H9 (cell line): ENCODE measurements at regions not wholly inside any gene's neighbourhood (a gene's known extent, or its start where the extent isn't known, plus 50 kb on each side); places are given as distances from the start of the nearest gene placed in this dataset.

Experiments
- DNase-seq: peaks from one replicate; pipeline ENCODE4 v3.0.0-alpha.2; 2017
- H2AFZ ChIP-seq: one replicate; pipeline ENCODE4 v1.6.1; 2013; ENCODE audit warnings: mild to moderate bottlenecking, low read length, control low read depth, moderate library complexity
- H2AK5ac ChIP-seq: 2 replicates; pipeline ENCODE4 v1.6.1; 2013; ENCODE audit warnings: low read length, control low read depth, mixed read lengths; ENCODE audit not compliant: insufficient read length
- H2BK120ac ChIP-seq: one replicate; pipeline ENCODE4 v1.6.1; 2013; ENCODE audit warnings: low read depth, mild to moderate bottlenecking, low read length, control low read depth, inconsistent platforms; ENCODE audit not compliant: poor library complexity, severe bottlenecking
- H2BK12ac ChIP-seq: 2 replicates; pipeline ENCODE4 v1.6.1; 2013; ENCODE audit warnings: low read length, control low read depth, mixed read lengths, low read depth; ENCODE audit not compliant: insufficient read length
- H2BK15ac ChIP-seq: 2 replicates; pipeline ENCODE4 v1.6.1; 2013; ENCODE audit warnings: low read depth, low read length, control low read depth
- H2BK20ac ChIP-seq: one replicate; pipeline ENCODE4 v1.6.1; 2013; ENCODE audit warnings: low read depth, mild to moderate bottlenecking, low read length, control low read depth, inconsistent platforms; ENCODE audit not compliant: poor library complexity, severe bottlenecking
- H2BK5ac ChIP-seq: 2 replicates; pipeline ENCODE4 v1.6.1; 2013; ENCODE audit warnings: low read length, control low read depth, mixed read lengths; ENCODE audit not compliant: insufficient read length
- H3K14ac ChIP-seq: 2 replicates; pipeline ENCODE4 v1.6.1; 2013; ENCODE audit warnings: low read length, control low read depth; ENCODE audit not compliant: insufficient read depth
- H3K18ac ChIP-seq: 2 replicates; pipeline ENCODE4 v1.6.1; 2013; ENCODE audit warnings: low read depth, mild to moderate bottlenecking, mixed read lengths, low read length, control low read depth; ENCODE audit not compliant: insufficient read length
- H3K23ac ChIP-seq: 2 replicates; pipeline ENCODE4 v1.6.1; 2013; ENCODE audit warnings: low read length, control low read depth, mixed read lengths, low read depth; ENCODE audit not compliant: insufficient read length
- H3K23me2 ChIP-seq: 2 replicates; pipeline ENCODE4 v1.6.1; 2013; ENCODE audit warnings: low read depth, mild to moderate bottlenecking, mixed read lengths, low read length, control low read depth; ENCODE audit not compliant: insufficient read length, poor library complexity, severe bottlenecking
- H3K27ac ChIP-seq: 2 replicates; pipeline ENCODE4 v1.5.1; 2013; ENCODE audit warnings: low read length, control low read depth, mixed read lengths, low read depth; ENCODE audit not compliant: insufficient read length
- H3K27me3 ChIP-seq: 2 replicates; pipeline ENCODE4 v1.6.1; 2013; ENCODE audit warnings: low read length, control low read depth, inconsistent platforms; ENCODE audit not compliant: insufficient read depth
- H3K4ac ChIP-seq: 2 replicates; pipeline ENCODE4 v1.6.1; 2013; ENCODE audit warnings: low read depth, mild to moderate bottlenecking, control low read depth, inconsistent platforms, low read length, moderate library complexity
- H3K4me1 ChIP-seq: 2 replicates; pipeline ENCODE4 v1.6.1; 2013; ENCODE audit warnings: low read length, control low read depth, inconsistent platforms; ENCODE audit not compliant: insufficient read depth
- H3K4me2 ChIP-seq: 2 replicates; pipeline ENCODE4 v1.6.1; 2013; ENCODE audit warnings: low read length, control low read depth, mixed read lengths; ENCODE audit not compliant: insufficient read length, insufficient read depth
- H3K56ac ChIP-seq: 2 replicates; pipeline ENCODE4 v1.6.1; 2013; ENCODE audit warnings: low read depth, mild to moderate bottlenecking, mixed read lengths, low read length, control low read depth; ENCODE audit not compliant: insufficient read length
- H3K79me1 ChIP-seq: 2 replicates; pipeline ENCODE4 v1.6.1; 2013; ENCODE audit warnings: low read depth, mild to moderate bottlenecking, moderate library complexity, low read length, control low read depth, inconsistent platforms; ENCODE audit not compliant: insufficient read depth, poor library complexity, severe bottlenecking
- H3K79me2 ChIP-seq: 2 replicates; pipeline ENCODE4 v1.6.1; 2013; ENCODE audit warnings: low read length, control low read depth, inconsistent platforms; ENCODE audit not compliant: insufficient read depth
- H3K9ac ChIP-seq: 2 replicates; pipeline ENCODE4 v1.6.1; 2013; ENCODE audit warnings: low read length, control low read depth, mixed read lengths; ENCODE audit not compliant: insufficient read length; ENCODE audit errors: extremely low read depth
- H3K9me3 ChIP-seq: one replicate; pipeline ENCODE4 v1.6.1; 2013; ENCODE audit warnings: low read depth, low read length, inconsistent platforms; ENCODE audit not compliant: control insufficient read depth
- H3T11ph ChIP-seq: one replicate; pipeline ENCODE4 v1.6.1; 2013; ENCODE audit warnings: mild to moderate bottlenecking, low read length, control low read depth, inconsistent platforms
- H4K20me1 ChIP-seq: one replicate; pipeline ENCODE4 v1.6.1; 2013; ENCODE audit not compliant: control insufficient read depth, insufficient read length, insufficient read depth
- H4K5ac ChIP-seq: 2 replicates; pipeline ENCODE4 v1.6.1; 2013; ENCODE audit warnings: low read depth, mild to moderate bottlenecking, mixed read lengths, low read length, control low read depth; ENCODE audit not compliant: insufficient read length
- H4K8ac ChIP-seq: replicated peaks from 2 replicates; pipeline ENCODE4 v1.6.1; 2013; ENCODE audit warnings: low read length, control low read depth, mixed read lengths, low read depth; ENCODE audit not compliant: insufficient read length
- H4K91ac ChIP-seq: 2 replicates; pipeline ENCODE4 v1.6.1; 2013; ENCODE audit warnings: low read depth, mild to moderate bottlenecking, moderate library complexity, mixed read lengths, low read length, control low read depth; ENCODE audit not compliant: insufficient read length
- H3K27ac Mint-ChIP-seq, 3 experiments: 2 replicates in 2 of 3; 3 replicates in 1 of 3; pipeline ENCODE4 v1.8.0; 2020 to 2021; ENCODE audit warnings: mixed read lengths in 3 of 3, mild to moderate bottlenecking in 1 of 3, moderate library complexity in 1 of 3
- H3K27me3 Mint-ChIP-seq: 2 replicates; pipeline ENCODE4 v1.8.0; 2021; ENCODE audit warnings: low read depth, mild to moderate bottlenecking, moderate library complexity, mixed read lengths
- H3K36me3 Mint-ChIP-seq, 3 experiments: 2 replicates in 2 of 3; 3 replicates in 1 of 3; pipeline ENCODE4 v1.8.0; 2020 to 2021; ENCODE audit warnings: low read depth in 3 of 3, mixed read lengths in 3 of 3; ENCODE audit not compliant: insufficient read depth in 1 of 3
- H3K4me1 Mint-ChIP-seq, 2 experiments: 2 replicates each; pipeline ENCODE4 v1.8.0; 2020; ENCODE audit warnings: mixed read lengths in 2 of 2
- H3K4me3 Mint-ChIP-seq, 2 experiments: 2 replicates in 1 of 2; 3 replicates in 1 of 2; pipeline ENCODE4 v1.8.0; 2020 to 2021; ENCODE audit warnings: mild to moderate bottlenecking in 2 of 2, mixed read lengths in 2 of 2, moderate library complexity in 1 of 2
- H3K9me3 Mint-ChIP-seq, 2 experiments: 2 replicates in 1 of 2; 3 replicates in 1 of 2; pipeline ENCODE4 v1.8.0; 2020; ENCODE audit warnings: mild to moderate bottlenecking in 2 of 2, mixed read lengths in 2 of 2, moderate library complexity in 1 of 2
- WGBS: extraction: QIAGEN DNeasy Blood & Tissue Kit; methylation state at CpG from one replicate; pipeline ENCODE4 v1.1.7; 2013; ENCODE audit warnings: missing lambda C conversion rate, low lambda C conversion rate, mixed read lengths; ENCODE audit not compliant: insufficient read length; ENCODE audit errors: extremely low coverage; 5-methylcytosine and 5-hydroxymethylcytosine counted together
- TF ChIP-seq, protein P1 (sequence below): fragments of 200-600 bp; sonication (generic); conservative IDR thresholded peaks from 3 replicates; pipeline ENCODE4 v1.8.0; 2021; ENCODE audit warnings: antibody characterized with exemption, mild to moderate bottlenecking

DNA sequence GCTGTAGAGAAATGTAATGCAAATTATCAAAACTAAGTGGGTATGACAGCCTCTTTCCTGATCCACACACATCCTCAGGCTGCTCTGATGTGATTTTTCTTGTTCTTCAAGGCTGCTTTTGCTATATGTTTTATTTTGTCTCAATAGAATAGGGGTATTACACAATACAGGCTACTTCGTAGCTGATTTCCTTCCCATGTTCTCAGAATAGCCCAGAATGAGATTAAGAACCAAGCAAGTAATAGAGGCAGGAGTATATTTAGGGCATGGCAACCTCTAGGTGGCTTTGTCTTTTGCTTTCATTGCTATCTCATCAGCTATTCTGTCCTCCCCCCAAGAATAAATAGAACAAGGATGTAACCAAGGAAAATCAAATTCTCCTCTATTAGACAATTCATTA, 241.8 kb downstream of the ALDH8A1 start:
- no peaks in the 10 kb centered on the region; a peak in 1 of 7 replicates for H3K36me3 Mint-ChIP-seq
- no peak overlapping the region for H2AFZ ChIP-seq
- no peak overlapping the region for H2BK15ac ChIP-seq
- H3K27ac ChIP-seq: no peak overlapping the region
- no peak overlapping the region for H4K5ac ChIP-seq
- no peaks in the 10 kb centered on the region for H4K20me1 ChIP-seq
- no peak overlapping the region for H3K18ac ChIP-seq
- no peaks in the 10 kb centered on the region for H3K27me3 Mint-ChIP-seq
- H3K27ac Mint-ChIP-seq: no peak overlapping the region
- H3K79me1 ChIP-seq: no peaks in the 10 kb centered on the region
- no peak overlapping the region for H3T11ph ChIP-seq
- H2BK12ac ChIP-seq: no peak overlapping the region
- TF ChIP-seq, protein P1, sequence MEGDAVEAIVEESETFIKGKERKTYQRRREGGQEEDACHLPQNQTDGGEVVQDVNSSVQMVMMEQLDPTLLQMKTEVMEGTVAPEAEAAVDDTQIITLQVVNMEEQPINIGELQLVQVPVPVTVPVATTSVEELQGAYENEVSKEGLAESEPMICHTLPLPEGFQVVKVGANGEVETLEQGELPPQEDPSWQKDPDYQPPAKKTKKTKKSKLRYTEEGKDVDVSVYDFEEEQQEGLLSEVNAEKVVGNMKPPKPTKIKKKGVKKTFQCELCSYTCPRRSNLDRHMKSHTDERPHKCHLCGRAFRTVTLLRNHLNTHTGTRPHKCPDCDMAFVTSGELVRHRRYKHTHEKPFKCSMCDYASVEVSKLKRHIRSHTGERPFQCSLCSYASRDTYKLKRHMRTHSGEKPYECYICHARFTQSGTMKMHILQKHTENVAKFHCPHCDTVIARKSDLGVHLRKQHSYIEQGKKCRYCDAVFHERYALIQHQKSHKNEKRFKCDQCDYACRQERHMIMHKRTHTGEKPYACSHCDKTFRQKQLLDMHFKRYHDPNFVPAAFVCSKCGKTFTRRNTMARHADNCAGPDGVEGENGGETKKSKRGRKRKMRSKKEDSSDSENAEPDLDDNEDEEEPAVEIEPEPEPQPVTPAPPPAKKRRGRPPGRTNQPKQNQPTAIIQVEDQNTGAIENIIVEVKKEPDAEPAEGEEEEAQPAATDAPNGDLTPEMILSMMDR: no peak
- no CpG with 5 or more reads among the region's 1 CpG for WGBS
- H2BK20ac ChIP-seq: no peak overlapping the region
- no peaks in the 10 kb centered on the region for H3K23me2 ChIP-seq
- no peaks in the 10 kb centered on the region; the same call in 1 of the 2 replicates for H3K79me2 ChIP-seq
- no peak overlapping the region for H2AK5ac ChIP-seq
- H3K9me3 ChIP-seq: no peaks in the 10 kb centered on the region
- H2BK120ac ChIP-seq: no peak overlapping the region
- H3K4me2 ChIP-seq: no peak overlapping the region
- no peak overlapping the region for H3K14ac ChIP-seq
- H3K4me1 Mint-ChIP-seq: peaks cover 21 to 22% of the 10 kb centered on the region in 2 experiments
- DNase-seq: no peak
- no peak overlapping the region for H3K9ac ChIP-seq
- H3K4me3 Mint-ChIP-seq: no peak overlapping the region
- no peaks in the 10 kb centered on the region; the same call in 1 of the 2 replicates for H3K4me1 ChIP-seq
- H3K4ac ChIP-seq: no peak overlapping the region; the same call in 1 of the 2 replicates
- H3K56ac ChIP-seq: no peak overlapping the region
- no peaks in the 10 kb centered on the region for H3K27me3 ChIP-seq
- no peak overlapping the region for H4K91ac ChIP-seq
- H2BK5ac ChIP-seq: no peak overlapping the region
- no peak overlapping the region for H4K8ac ChIP-seq
- H3K9me3 Mint-ChIP-seq: no peaks in the 10 kb centered on the region; a peak in 1 of 5 replicates
- no peak overlapping the region for H3K23ac ChIP-seq
